CD4-positive, alpha-beta T cell treated with Interleukin-15 for 4 hours (primary cell): ENCODE measurements at regions not wholly inside any gene's neighbourhood (a gene's known extent, or its start where the extent isn't known, plus 50 kb on each side); places are given as distances from the start of the nearest gene placed in this dataset.

Experiments
- DNase-seq: peaks from one replicate; pipeline ENCODE4 v3.0.0-alpha.2; 2020; ENCODE audit warnings: low spot score

GRCh38 chr2:217335341-217335966 lies 475.6 kb upstream of the TNP1 start:
- DNase-seq = no peak

DNA sequence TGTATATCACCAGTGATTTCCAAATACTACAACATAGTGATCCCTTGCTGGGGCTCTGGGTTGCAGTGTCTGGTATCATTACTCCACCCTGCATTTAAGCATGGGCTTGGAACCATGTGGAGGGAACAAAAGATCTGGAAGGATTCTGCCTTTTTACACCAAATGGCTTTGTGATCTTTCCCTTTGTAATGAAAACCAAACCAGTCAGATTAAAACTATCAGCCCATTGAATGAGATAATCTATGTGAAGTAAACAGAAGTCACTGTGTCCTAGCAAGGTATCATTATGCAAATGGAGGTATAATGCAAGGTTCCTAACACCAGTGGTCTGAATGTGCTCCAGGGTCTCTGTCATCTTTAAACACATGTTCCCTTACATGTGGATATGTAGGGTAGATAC lies 474.7 kb upstream of the TNP1 start:
- DNase-seq = no peak

- no peak for DNase-seq
Observed at GRCh38 chr2:217332866-217333265, 473.0 kb upstream of the TNP1 start.

GRCh38 chr2:217332417-217332791 lies 472.5 kb upstream of the TNP1 start:
- DNase-seq = no peak

- DNase-seq = no peak
Observed at GRCh38 chr2:217331523-217332416, 471.9 kb upstream of the TNP1 start.

GRCh38 chr2:217330647-217331046 lies 470.8 kb upstream of the TNP1 start:
- DNase-seq = no peak

GRCh38 chr2:217329023-217329431 lies 469.2 kb upstream of the TNP1 start:
- DNase-seq = no peak

- DNase-seq = no peak
Observed at GRCh38 chr2:217328622-217328978, 468.7 kb upstream of the TNP1 start.

DNA sequence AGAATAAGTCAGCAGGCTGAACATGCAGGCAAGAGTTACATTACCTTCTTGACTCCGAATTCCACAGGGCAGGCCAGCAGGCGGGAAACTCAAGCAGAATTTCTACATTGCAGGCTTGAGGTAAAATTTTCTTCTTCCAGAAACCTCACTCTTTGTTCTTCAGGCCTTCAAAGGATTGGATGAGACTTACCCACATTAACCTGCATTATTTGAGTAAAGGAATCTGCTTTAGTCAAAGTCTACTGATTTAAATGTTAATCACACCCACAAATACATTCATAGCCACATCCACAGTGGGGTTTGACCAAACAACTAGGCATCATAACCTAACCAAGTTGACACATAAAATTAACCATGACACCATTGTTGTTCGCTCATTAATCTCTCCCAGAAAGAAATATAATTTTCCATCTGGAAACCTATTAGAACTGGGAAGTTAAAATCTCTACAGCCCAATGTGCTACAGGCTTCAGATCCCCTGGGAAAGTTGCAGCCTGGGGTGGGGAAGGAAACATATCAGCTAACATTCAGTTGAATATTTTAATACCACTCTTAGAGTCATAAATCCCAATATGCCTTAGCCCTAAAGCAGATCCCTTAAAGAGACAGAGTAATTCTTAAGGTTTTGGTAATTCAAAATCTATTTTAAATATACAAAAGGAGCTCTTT lies 468.2 kb upstream of the TNP1 start:
- DNase-seq = no peak

DNA sequence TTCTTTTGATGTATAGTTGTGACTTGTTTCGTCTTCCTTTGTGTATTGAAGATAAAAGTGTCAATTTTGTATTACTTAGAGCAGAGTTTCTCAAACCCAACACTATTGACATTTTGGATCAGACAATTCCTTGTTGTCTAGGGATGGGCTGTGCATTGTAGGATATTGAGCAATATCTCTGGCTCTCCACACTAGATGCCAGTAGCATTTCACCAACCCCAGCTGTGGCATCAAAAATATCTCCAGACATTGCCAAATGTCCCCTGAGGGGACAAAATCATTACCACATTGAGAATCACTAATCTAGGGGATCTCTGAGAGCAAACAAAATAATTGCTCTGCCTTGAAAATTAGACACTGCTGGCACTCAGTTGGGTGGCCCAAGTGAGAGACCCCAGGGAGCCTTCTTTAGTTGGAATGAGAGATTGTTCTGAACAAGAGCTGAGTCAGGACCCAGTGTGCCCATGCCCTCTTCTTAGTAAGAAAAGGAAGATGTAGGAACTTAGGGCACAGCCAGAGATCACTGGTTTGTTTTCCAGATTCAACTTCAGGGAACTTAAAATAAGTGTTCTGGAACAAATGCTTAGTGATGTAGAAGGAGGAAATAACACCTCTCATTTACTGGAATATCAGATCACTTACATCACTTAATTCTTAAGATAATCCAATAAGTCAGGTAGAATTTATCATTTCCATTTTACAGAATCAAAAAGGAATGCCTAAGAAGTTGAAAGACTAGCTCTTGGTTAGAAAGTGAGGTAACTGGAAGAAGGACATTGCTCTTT lies 466.6 kb upstream of the TNP1 start:
- no peak for DNase-seq

DNA sequence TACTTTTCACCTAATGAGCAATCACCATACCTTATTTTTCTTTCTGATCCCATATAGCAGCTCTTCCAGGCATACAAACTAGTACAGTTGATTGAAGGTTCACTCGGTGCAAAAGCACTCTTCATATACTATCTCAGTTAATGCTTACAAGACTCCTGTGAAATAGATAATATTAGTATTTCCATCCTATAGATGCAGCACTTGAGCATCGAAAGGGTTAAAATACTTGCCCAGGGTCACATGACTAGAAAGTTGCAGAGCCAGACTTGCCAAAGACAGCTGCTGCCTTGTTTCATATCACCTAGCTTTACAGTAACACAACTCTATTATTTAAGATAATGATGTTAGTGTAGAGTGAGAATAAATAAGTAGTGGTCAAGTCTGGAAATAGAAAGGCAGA lies 466.0 kb upstream of the TNP1 start:
- no peak for DNase-seq

- no peak for DNase-seq
Observed at GRCh38 chr2:217325251-217325650, 465.4 kb upstream of the TNP1 start.

GRCh38 chr2:217316743-217317142 lies 456.9 kb upstream of the TNP1 start:
- no peak for DNase-seq

DNA sequence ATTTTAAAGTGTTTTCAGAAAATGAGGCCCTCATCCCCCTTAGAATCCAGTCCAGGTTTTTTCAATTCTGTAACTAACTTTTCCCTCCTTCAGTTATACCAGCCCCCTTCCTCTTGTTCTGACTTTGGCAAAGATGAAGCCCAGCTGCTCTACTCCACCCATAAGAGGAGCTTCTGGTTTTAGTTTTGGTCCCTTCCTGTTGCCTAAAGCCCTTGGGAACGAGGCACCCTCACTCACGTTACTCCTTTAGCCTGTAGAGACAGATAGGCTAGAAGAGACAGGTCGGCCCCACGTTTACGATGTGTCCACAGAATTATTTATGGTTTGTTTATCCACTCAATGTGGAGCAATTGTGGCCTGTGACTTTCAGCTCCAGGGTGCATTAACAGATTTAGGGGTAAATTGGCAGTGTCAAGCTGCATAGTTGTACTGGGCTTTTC lies 454.2 kb upstream of the TNP1 start:
- no peak for DNase-seq

GRCh38 chr2:217313386-217313785 lies 453.5 kb upstream of the TNP1 start:
- DNase-seq = no peak

DNA sequence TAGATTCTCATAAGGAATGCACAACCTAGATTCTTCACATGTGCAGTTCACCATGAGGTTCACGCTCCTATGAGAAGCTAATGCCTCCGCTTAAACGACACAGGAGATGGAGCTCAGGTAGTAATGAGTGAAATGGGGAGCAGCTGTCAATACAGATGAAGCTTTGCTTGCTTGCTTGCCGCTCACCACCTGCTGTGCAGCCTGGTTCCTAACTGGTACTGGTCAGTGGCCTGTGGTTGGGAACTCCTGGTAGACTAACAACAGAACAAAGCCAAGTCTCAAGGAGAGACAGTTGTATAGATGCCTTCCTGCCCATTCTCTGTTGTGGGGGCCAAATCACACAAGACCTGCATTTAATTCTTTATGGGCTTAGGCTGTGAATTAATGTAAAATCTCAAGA lies 449.2 kb upstream of the TNP1 start:
- DNase-seq = no peak

- no peak for DNase-seq
Observed at GRCh38 chr2:217307023-217307422, 447.2 kb upstream of the TNP1 start.

DNA sequence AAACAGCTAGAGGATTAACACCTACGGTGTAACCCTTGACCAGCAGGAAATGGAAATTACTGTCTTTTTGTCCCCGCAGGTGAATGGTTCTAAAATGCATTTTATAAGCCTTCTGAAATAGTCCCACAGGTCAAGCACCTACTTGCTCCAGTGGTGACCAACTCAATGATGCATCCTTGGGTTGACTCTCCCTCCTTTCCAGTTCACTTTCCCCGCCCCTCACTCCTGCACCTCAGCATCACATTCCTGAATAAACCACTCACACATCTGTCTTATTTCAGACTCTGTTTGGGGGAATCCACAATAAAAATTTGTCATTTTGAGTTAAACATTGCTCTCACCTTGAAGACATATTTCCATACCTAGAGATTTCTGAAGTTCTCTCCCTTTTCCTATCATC lies 446.0 kb upstream of the TNP1 start:
- no peak for DNase-seq

DNA sequence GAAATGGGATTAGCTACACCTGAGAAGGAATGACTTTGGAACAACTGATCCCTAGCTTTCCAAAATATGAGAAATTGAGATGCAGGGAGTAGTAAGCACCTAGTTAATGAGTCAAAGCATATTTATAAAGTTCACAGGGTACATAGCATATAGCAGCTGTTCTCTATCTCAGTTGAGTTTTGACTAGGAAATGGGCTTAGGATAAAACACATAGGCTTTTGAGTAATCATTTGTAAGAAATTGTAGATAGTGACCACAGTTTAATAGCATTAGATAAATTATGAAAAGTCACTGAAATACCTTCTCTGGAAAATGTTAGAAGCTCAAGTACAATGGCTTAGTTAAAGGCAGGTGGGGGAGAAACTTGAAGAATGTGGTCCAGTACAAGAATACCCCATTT lies 444.7 kb upstream of the TNP1 start:
- DNase-seq = no peak

- DNase-seq = no peak
Observed at GRCh38 chr2:217302856-217303255, 443.0 kb upstream of the TNP1 start.

DNA sequence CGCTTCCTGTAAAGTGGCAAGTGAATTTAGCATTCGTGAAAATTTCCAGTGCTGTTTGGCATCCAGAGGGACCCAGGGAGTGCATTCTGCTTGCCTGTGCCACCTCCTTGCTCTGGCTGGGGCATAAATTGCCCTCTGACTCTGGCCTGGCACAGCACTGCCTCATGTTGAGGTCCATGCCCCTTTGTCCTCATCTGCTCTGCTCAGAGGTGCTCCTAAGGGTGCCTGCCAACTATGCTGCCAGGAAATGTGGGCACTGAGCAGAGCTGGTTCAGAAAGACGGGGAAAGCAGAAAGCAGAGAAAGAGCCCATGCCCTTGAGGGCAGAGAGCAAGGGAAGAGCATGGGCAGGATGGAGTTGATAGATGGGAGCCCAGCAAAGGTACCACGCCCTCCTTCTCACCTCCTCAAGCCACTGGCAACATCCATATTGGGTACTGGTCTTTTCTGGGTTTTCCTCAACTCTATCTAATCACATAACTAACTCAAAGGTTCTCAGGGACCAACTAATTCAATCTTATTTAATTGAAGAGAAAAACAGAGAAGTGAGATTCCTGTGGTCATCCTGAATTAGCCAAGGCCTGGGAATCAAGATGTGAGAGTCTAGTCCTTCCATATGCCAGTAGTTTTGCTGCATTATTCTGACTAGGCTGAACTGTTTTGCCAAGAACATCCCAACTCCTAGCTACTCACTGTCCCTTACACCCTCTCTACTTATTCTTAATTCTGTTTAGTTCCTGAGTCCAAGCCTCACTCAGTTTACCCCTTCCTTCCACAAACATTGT lies 441.5 kb upstream of the TNP1 start:
- no peak for DNase-seq

- DNase-seq = no peak
Observed at GRCh38 chr2:217299590-217299989, 439.7 kb upstream of the TNP1 start.
